GM12864 (cell line): ENCODE measurements at regions not wholly inside any gene's neighbourhood (a gene's known extent, or its start where the extent isn't known, plus 50 kb on each side); places are given as distances from the start of the nearest gene placed in this dataset.
"Not testable (repeated sequence)": the region's sequence is repeated elsewhere in the genome, so short reads cannot be mapped to it uniquely, and the experiment has no call there.

Experiments
- DNase-seq: peaks from one replicate; pipeline ENCODE4 v3.0.0-alpha.2; 2011; ENCODE audit warnings: low read depth
- H3K4me3 ChIP-seq: 2 replicates; pipeline ENCODE4 v1.5.1; 2011; ENCODE audit warnings: mild to moderate bottlenecking, low read depth, low read length, control low read depth
- TF ChIP-seq, protein P1 (sequence below): IDR thresholded peaks from 2 replicates; pipeline ENCODE4 v1.5.1; 2011; ENCODE audit warnings: low read depth, mild to moderate bottlenecking, moderate library complexity, low read length, control low read depth, inconsistent platforms; ENCODE audit errors: missing control alignments

DNA sequence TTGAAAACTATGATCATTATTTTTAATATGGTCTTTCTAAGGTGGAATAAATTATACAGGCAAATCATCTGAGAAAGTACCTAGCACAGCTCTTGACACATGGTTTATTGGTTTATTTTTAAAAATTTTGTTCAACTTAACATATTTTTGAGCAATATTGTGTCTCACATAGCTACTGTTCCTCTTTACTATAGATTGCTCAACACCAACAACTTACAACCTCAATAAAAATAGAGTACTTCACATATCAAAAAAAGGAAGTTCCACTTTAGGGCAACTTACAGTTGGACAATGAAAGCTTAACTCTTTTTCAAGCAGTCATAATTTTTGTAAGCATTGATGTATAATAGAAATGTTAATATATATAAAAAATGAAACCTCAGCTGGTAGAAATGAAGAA, 440.9 kb upstream of the UBE2E3 start:
- TF ChIP-seq, protein P1, sequence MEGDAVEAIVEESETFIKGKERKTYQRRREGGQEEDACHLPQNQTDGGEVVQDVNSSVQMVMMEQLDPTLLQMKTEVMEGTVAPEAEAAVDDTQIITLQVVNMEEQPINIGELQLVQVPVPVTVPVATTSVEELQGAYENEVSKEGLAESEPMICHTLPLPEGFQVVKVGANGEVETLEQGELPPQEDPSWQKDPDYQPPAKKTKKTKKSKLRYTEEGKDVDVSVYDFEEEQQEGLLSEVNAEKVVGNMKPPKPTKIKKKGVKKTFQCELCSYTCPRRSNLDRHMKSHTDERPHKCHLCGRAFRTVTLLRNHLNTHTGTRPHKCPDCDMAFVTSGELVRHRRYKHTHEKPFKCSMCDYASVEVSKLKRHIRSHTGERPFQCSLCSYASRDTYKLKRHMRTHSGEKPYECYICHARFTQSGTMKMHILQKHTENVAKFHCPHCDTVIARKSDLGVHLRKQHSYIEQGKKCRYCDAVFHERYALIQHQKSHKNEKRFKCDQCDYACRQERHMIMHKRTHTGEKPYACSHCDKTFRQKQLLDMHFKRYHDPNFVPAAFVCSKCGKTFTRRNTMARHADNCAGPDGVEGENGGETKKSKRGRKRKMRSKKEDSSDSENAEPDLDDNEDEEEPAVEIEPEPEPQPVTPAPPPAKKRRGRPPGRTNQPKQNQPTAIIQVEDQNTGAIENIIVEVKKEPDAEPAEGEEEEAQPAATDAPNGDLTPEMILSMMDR = no peak
- DNase-seq = no peak
- H3K4me3 ChIP-seq = no peak overlapping the region

GRCh38 chr2:180535289-180535688, 445.1 kb upstream of the UBE2E3 start:
- no peak overlapping the region for H3K4me3 ChIP-seq
- DNase-seq = no peak
- TF ChIP-seq, protein P1 = no peak

GRCh38 chr2:180531787-180532186, 448.6 kb upstream of the UBE2E3 start:
- DNase-seq, H3K4me3 ChIP-seq: not testable (repeated sequence)

DNA sequence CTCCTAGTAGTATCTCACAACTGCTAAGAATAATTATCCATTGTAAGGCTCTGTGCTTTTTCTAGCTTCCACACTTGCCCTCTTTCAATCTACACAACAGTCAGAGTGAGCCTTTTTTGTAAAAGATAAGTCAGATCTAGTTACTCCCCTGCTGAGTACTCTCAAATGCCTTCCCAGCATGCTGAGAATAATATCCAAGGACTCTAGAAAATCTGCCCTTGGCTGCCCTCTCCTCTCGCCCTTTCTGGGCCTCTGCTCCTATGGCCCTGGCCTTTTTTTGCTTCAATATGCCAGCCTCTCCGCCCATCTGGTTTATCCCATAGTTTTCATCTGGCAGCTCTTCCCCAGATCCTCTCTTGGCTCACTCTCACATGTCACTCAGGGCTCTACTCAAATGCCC, 455.9 kb upstream of the UBE2E3 start:
- DNase-seq = no peak
- TF ChIP-seq, protein P1 = no peak
- no peak overlapping the region for H3K4me3 ChIP-seq

- H3K4me3 ChIP-seq = no peak overlapping the region
- no peak for DNase-seq
- TF ChIP-seq, protein P1 = no peak
These were observed 456.6 kb upstream of the UBE2E3 start for GRCh38 chr2:180523621-180524340.

GRCh38 chr2:180520921-180521581, 459.4 kb upstream of the UBE2E3 start:
- TF ChIP-seq, protein P1 = no peak
- H3K4me3 ChIP-seq = no peak overlapping the region
- no peak for DNase-seq

DNA sequence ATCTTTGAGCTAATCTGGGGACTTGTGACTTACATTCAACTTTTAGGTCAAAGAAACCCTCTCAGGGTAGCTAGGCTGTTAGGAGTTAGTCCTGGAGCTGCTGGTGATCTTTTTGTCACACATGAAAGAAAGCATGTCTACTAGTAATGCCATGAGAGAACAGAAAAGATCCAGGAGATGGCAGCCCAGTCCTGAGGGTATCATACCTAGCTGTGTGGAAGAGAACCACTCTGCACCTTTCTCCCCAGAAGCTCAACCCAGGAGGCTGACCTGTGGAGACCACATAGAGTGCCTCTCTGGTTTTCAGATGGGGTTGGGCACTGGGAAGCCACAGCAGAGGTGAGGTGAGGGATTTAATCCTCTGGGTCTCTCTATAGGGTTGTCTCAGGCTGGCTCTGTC, 460.2 kb upstream of the UBE2E3 start:
- TF ChIP-seq, protein P1 = no peak
- H3K4me3 ChIP-seq = no peak overlapping the region
- no peak for DNase-seq
